HFF-Myc (cell line): ENCODE measurements at regions not wholly inside any gene's neighbourhood (a gene's known extent, or its start where the extent isn't known, plus 50 kb on each side); places are given as distances from the start of the nearest gene placed in this dataset.

Source experiments
- DNase-seq: peaks from one replicate; pipeline ENCODE4 v3.0.0-alpha.2; 2011; ENCODE audit warnings: low read depth; ENCODE audit errors: extremely low read depth
- H3K4me3 ChIP-seq: replicated peaks from 2 replicates; pipeline ENCODE4 v1.5.1; 2011; ENCODE audit warnings: low read depth, mild to moderate bottlenecking, control low read depth, low read length
- CTCF ChIP-seq: IDR thresholded peaks from 2 replicates; pipeline ENCODE4 v1.5.1; 2012; ENCODE audit warnings: mild to moderate bottlenecking, low read depth, low read length, control low read depth; ENCODE audit errors: missing control alignments

- H3K4me3 ChIP-seq: no peak overlapping the region
- TF ChIP-seq CTCF: no peak
- DNase-seq: no peak
These were observed 69.3 kb upstream of the SMNDC1 start for GRCh38 chr10:110373857-110374654.

GRCh38 chr10:110375121-110375520 lies 70.4 kb upstream of the SMNDC1 start:
- no peak for TF ChIP-seq CTCF
- no peak for DNase-seq
- no peak overlapping the region for H3K4me3 ChIP-seq

- no peak for DNase-seq
- TF ChIP-seq CTCF: no peak
- no peak overlapping the region for H3K4me3 ChIP-seq
These were observed 71.5 kb upstream of the SMNDC1 start for GRCh38 chr10:110376021-110376766.

- DNase-seq: no peak
- H3K4me3 ChIP-seq: no peak overlapping the region
- TF ChIP-seq CTCF: no peak
These were observed 72.0 kb upstream of the SMNDC1 start for GRCh38 chr10:110376767-110377160.

- DNase-seq: no peak
- H3K4me3 ChIP-seq: no peak overlapping the region
- TF ChIP-seq CTCF: no peak
These were observed 73.3 kb upstream of the SMNDC1 start for GRCh38 chr10:110378006-110378405.

GRCh38 chr10:110378533-110379108 lies 73.9 kb upstream of the SMNDC1 start:
- TF ChIP-seq CTCF: no peak
- H3K4me3 ChIP-seq: no peak overlapping the region
- DNase-seq: no peak
